ENCODE measurements at regions not wholly inside any gene's neighbourhood (a gene's known extent, or its start where the extent isn't known, plus 50 kb on each side); places are given as distances from the start of the nearest gene placed in this dataset.

DNA sequence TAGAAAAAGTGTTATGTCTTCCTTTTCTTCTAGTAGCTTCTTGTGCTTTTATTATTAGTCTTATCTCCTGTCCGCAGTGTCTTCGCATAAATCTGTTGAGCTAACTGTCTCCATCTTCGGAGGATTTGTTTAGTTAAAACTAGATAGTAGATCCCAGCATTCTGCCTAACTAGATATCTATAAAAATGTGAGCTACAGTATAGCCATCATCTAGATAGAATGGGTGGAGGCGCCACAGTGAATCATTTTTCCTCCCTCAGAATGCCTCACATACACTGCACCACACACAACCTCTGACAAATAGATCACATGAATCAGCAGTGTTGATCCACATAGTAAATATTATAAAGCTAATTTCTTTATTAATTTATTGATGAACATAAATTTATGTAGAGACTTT, 220.3 kb upstream of the GAS1 start:
- Histone ChIP-seq H3K36me3 (no peaks in the 10 kb centered on the region), H3K27me3 (no peaks in the 10 kb centered on the region), H3K9ac (ENCODE audit: low read depth in 2 of 2, low read length in 2 of 2) (no peak overlapping the region), H3K4me3 (no peak overlapping the region), H3K4me1 (no peaks in the 10 kb centered on the region), H3K27ac (no peak overlapping the region), H3K9me3 (no peaks in the 10 kb centered on the region)
- TF ChIP-seq, protein P1, sequence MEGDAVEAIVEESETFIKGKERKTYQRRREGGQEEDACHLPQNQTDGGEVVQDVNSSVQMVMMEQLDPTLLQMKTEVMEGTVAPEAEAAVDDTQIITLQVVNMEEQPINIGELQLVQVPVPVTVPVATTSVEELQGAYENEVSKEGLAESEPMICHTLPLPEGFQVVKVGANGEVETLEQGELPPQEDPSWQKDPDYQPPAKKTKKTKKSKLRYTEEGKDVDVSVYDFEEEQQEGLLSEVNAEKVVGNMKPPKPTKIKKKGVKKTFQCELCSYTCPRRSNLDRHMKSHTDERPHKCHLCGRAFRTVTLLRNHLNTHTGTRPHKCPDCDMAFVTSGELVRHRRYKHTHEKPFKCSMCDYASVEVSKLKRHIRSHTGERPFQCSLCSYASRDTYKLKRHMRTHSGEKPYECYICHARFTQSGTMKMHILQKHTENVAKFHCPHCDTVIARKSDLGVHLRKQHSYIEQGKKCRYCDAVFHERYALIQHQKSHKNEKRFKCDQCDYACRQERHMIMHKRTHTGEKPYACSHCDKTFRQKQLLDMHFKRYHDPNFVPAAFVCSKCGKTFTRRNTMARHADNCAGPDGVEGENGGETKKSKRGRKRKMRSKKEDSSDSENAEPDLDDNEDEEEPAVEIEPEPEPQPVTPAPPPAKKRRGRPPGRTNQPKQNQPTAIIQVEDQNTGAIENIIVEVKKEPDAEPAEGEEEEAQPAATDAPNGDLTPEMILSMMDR (IDR thresholded peaks at IDR 0.05) = no peak
- DNase-seq = no peak
- intact Hi-C loops (cut with DNase I) = no loop called here

DNA sequence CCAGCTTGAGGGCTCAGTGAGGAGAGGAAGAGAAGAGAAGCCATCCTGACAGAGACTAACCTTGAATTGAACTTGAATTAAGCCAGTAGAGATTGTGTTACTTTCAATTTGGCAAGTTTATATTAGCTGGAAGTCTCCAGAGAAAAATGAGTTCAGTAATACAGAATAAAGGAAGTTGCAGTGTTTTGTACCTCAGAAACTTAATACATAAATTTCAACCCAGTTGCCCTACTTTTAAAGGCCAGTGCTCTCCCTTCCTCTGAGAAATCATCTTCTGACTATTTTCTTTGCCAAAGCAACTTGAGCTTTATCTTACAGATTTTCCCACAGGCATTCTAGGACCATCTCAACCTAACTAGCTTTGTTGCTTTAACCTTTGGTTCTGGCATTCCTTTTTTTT, 231.0 kb upstream of the GAS1 start:
- Histone ChIP-seq H3K27ac (no peak overlapping the region), H3K4me3 (no peak overlapping the region), H3K9ac (ENCODE audit: low read depth in 2 of 2, low read length in 2 of 2) (no peak overlapping the region), H3K4me1 (no peaks in the 10 kb centered on the region), H3K27me3 (no peaks in the 10 kb centered on the region), H3K9me3 (no peaks in the 10 kb centered on the region), H3K36me3 (no peaks in the 10 kb centered on the region)
- no peak for DNase-seq
- intact Hi-C loops (cut with DNase I) = no loop called here
- TF ChIP-seq, protein P1 (IDR thresholded peaks at IDR 0.05) = no peak

DNA sequence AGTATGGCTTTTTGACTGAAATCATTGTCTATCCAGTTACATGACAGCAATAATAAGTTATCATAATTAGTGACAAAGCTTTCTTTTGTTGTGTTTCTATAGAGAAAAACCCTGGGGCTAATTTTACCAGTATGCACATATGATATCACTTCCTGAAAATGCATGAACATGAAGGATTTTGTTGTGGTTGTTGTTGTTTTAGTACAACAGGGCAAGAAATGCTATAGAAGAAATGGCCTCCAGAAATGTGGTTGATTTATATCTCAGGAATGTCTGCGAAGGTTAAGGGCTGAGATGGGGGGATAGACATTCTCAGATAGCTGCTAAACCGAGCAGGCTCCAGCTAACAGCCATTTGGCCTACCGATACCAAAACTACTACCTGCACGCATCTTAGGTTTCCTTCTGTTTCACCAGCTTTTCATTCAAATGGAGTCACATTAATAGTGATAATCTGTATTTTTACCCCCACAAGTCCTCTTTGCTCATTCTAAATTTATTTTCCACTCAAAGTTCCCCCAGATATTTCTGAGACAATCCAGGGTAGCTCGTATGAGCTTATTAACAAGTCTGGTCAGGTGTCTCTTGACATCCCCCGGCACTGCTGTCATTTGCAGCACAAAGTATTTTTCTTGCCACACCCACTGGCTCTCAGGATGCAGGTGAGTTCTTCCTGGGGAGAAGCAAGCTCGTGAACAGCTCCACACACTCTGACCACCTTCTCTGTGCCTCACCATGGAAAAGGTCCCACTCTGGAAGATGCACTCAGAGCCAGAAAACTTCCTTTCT, 232.4 kb upstream of the GAS1 start:
- Histone ChIP-seq H3K9me3 (no peaks in the 10 kb centered on the region), H3K27me3 (no peaks in the 10 kb centered on the region), H3K9ac (ENCODE audit: low read depth in 2 of 2, low read length in 2 of 2) (no peak overlapping the region), H3K4me1 (no peaks in the 10 kb centered on the region), H3K27ac (no peak overlapping the region), H3K4me3 (no peak overlapping the region), H3K36me3 (no peaks in the 10 kb centered on the region)
- DNase-seq = no peak
- TF ChIP-seq, protein P1 (IDR thresholded peaks at IDR 0.05) = no peak
- intact Hi-C loops (cut with DNase I) = no loop called here

DNA sequence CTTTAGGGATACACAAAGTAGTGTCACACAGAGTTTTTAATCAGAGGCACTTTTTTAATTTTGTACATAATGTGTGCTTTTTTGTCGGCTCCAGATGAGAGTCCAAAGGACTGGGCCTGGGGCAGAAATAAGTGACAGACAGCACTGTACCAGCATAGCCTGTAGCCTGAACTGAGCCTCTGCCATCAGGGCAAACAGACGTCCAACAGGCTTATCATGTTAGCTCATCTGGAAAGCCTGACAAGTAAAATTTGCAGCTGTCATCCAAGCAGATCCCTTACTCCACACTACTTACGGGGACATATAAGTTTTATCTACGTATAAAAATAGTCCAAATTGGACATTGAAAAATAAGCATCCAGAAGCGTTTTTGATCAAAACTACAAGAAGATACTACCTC, 233.1 kb upstream of the GAS1 start:
- Histone ChIP-seq H3K9me3 (no peaks in the 10 kb centered on the region), H3K36me3 (no peaks in the 10 kb centered on the region), H3K4me1 (no peaks in the 10 kb centered on the region), H3K27ac (no peak overlapping the region), H3K27me3 (no peaks in the 10 kb centered on the region), H3K4me3 (no peak overlapping the region), H3K9ac (ENCODE audit: low read depth in 2 of 2, low read length in 2 of 2) (no peak overlapping the region)
- no peak for DNase-seq
- TF ChIP-seq, protein P1 (IDR thresholded peaks at IDR 0.05) = no peak
- intact Hi-C loops (cut with DNase I) = no loop called here

DNA sequence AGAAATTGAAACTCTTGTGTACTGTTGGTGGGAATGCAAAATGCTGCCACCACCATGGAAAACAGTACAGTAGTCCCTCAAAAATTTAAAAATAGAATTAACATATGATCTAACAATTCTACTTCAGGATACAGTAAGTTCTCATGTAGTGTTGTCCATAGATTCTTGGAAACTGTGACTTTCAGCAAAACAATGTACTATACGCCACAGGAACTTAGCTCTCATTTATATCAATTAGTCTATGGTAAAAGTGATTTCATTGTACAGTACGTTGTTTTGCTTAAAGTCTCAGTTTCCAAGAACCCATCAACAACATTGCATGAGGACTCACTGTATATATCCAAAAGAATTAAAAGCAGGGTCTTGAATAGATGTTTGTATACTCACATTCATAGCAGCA, 233.5 kb upstream of the GAS1 start:
- H3K4me3 ChIP-seq = no peak overlapping the region
- no peaks in the 10 kb centered on the region for H3K9me3 ChIP-seq
- TF ChIP-seq, protein P1 (IDR thresholded peaks at IDR 0.05) = no peak
- intact Hi-C loops (cut with DNase I) = no loop called here
- H3K27ac ChIP-seq = no peak overlapping the region
- DNase-seq = no peak
- H3K9ac ChIP-seq (ENCODE audit: low read depth in 2 of 2, low read length in 2 of 2) = no peak overlapping the region
- H3K27me3 ChIP-seq = no peaks in the 10 kb centered on the region
- no peaks in the 10 kb centered on the region for H3K4me1 ChIP-seq
- no peaks in the 10 kb centered on the region for H3K36me3 ChIP-seq
